Lung (tissue), 11 donors: ENCODE measurements at regions not wholly inside any gene's neighbourhood (a gene's known extent, or its start where the extent isn't known, plus 50 kb on each side); places are given as distances from the start of the nearest gene placed in this dataset.

Source experiments
- ATAC-seq: fragments of 200-7000 bp; cut with Tn5 transposase; one replicate; pipeline ENCODE4 v1.9.1; 2020; ENCODE audit warnings: moderate number of reproducible peaks; ENCODE audit not compliant: insufficient read depth, low FRiP score
- DNase-seq, 3 donors: peaks; one replicate each; pipeline ENCODE4 v3.0.0-alpha.2; 2013 to 2017
- H3K27ac ChIP-seq, 2 donors: one replicate each; pipeline ENCODE4 v1.5.1; 2013; ENCODE audit warnings: mild to moderate bottlenecking in 2 of 2, moderate library complexity in 2 of 2, control low read depth in 1 of 2, inconsistent platforms in 1 of 2, low read depth in 1 of 2, low read length in 1 of 2
- H3K27me3 ChIP-seq, 3 donors: one replicate each; pipeline ENCODE4 v1.5.1; 2013; ENCODE audit warnings: low read length in 2 of 3; ENCODE audit not compliant: control insufficient read depth in 3 of 3, insufficient read depth in 3 of 3
- H3K36me3 ChIP-seq, 4 donors: one replicate each; pipeline ENCODE4 v1.5.1; 2013; ENCODE audit warnings: low read length in 4 of 4, mild to moderate bottlenecking in 1 of 4, moderate library complexity in 1 of 4; ENCODE audit not compliant: control insufficient read depth in 4 of 4, insufficient read depth in 4 of 4
- H3K4me1 ChIP-seq, 5 donors: one replicate each; pipeline ENCODE4 v1.5.1; 2013; ENCODE audit warnings: low read length in 5 of 5, mild to moderate bottlenecking in 2 of 5, moderate library complexity in 1 of 5; ENCODE audit not compliant: control insufficient read depth in 5 of 5, insufficient read depth in 5 of 5
- H3K4me3 ChIP-seq: one replicate; pipeline ENCODE4 v1.5.1; 2013; ENCODE audit warnings: mild to moderate bottlenecking, control low read depth, moderate library complexity
- H3K9ac ChIP-seq, 2 donors: one replicate each; pipeline ENCODE4 v1.5.1; 2013; ENCODE audit warnings: low read length in 2 of 2, control low read depth in 1 of 2; ENCODE audit not compliant: insufficient read depth in 1 of 2
- H3K9me3 ChIP-seq, 4 donors: one replicate each; pipeline ENCODE4 v1.5.1; 2013; ENCODE audit warnings: low read length in 3 of 4, mild to moderate bottlenecking in 1 of 4, moderate library complexity in 1 of 4; ENCODE audit not compliant: control insufficient read depth in 4 of 4, insufficient read depth in 3 of 4
- WGBS, 2 donors: extraction: QIAGEN DNeasy Blood & Tissue Kit; methylation state at CpG; one replicate each; pipeline ENCODE4 v1.1.7; 2013; 5-methylcytosine and 5-hydroxymethylcytosine counted together
- TF ChIP-seq, protein P1 (sequence below): IDR thresholded peaks from 2 replicates; pipeline ENCODE4 v1.5.1; 2012; ENCODE audit warnings: mild to moderate bottlenecking; ENCODE audit errors: control extremely low read depth, extremely low read depth
- donor health status: control.
- donor health status: control.
- donor health status: Bipolar disorder and iron deficiency.
- donor health status: healthy.
- donor health status: DM: yes; HTN: yes; CAD: no.

DNA sequence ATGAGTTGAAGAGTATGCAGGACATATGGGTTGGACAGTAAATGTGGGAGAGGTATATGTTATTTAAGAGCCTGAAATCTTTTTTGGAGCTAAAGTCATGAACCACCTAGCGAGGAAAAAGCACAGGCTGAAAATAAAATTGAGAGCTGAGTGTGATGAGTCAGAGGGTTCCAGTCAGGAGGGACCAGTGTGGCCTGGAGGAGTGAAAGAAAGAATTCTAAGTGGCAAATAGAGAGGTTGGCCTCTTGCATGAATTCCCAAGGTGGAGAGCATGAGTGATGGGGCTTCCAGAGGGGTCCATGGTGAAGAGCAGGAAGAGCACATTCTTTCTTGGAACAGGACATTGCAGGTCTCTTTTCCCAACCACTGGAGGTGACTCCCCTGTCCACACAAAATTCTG lies 282.6 kb downstream of the TDRD15 start:
- TF ChIP-seq, protein P1, sequence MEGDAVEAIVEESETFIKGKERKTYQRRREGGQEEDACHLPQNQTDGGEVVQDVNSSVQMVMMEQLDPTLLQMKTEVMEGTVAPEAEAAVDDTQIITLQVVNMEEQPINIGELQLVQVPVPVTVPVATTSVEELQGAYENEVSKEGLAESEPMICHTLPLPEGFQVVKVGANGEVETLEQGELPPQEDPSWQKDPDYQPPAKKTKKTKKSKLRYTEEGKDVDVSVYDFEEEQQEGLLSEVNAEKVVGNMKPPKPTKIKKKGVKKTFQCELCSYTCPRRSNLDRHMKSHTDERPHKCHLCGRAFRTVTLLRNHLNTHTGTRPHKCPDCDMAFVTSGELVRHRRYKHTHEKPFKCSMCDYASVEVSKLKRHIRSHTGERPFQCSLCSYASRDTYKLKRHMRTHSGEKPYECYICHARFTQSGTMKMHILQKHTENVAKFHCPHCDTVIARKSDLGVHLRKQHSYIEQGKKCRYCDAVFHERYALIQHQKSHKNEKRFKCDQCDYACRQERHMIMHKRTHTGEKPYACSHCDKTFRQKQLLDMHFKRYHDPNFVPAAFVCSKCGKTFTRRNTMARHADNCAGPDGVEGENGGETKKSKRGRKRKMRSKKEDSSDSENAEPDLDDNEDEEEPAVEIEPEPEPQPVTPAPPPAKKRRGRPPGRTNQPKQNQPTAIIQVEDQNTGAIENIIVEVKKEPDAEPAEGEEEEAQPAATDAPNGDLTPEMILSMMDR = no peak
- Histone ChIP-seq H3K4me1 (no peaks in the 10 kb centered on the region), H3K9me3 (no peaks in the 10 kb centered on the region), H3K27ac (no peak overlapping the region), H3K9ac (no peak overlapping the region), H3K4me3 (no peak overlapping the region), H3K27me3 (no peaks in the 10 kb centered on the region), H3K36me3 (no peaks in the 10 kb centered on the region)
- 86 to 93% methylated on average over 1 of the region's 1 CpG for WGBS, 2 donors
- ATAC-seq = no peak
- DNase-seq = no peak

DNA sequence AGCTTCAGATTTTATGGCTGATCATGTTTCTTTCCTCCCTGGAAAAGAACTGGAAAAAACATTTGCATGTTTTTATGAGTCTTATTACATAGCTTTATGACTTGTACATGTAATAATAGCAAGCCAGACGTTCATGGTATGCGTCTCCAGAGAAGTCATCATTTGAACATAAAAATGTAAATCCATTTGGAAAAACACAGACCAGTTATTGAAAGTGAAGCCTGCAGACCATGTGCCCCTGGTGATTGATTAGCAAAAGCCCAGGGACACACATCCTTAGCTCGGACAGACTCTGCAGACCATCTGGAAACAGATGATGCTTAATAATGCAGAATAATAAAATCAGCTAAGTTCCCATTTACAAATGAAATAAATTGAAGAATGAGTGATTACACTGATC lies 283.1 kb downstream of the TDRD15 start:
- Histone ChIP-seq H3K27me3 (no peaks in the 10 kb centered on the region), H3K4me3 (no peak overlapping the region), H3K4me1 (no peaks in the 10 kb centered on the region), H3K36me3 (no peaks in the 10 kb centered on the region), H3K9ac (no peak overlapping the region), H3K27ac (no peak overlapping the region), H3K9me3 (no peaks in the 10 kb centered on the region)
- WGBS, 2 donors = 72 to 76% methylated on average over 3 of the region's 3 CpGs
- DNase-seq (no peak), ATAC-seq (no peak)
- TF ChIP-seq, protein P1 = no peak

DNA sequence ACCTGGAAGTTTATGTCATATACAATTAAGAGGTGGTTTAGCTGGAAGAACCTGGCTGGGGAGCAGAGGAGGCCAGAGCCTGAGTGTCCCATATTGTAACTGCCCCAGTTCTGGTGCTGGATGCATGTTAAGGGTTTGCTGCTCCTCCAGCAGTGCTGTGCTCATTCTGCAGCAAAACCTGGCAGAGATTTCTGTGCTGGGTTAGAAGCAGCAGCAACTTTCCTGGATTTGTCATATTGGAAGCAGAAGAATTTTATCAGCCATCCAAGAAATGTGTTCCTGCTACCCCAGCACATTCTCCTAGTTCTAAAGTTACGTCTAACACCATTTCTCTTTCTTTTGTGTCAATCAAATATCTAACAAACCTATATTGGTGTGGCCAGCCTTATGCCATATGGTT lies 284.1 kb downstream of the TDRD15 start:
- ATAC-seq (no peak), DNase-seq (no peak)
- TF ChIP-seq, protein P1 = no peak
- H3K4me3 ChIP-seq = no peak overlapping the region
- no peaks in the 10 kb centered on the region for H3K36me3 ChIP-seq
- H3K27ac ChIP-seq = no peak overlapping the region
- H3K9me3 ChIP-seq = no peaks in the 10 kb centered on the region
- H3K27me3 ChIP-seq = no peaks in the 10 kb centered on the region
- H3K4me1 ChIP-seq = no peaks in the 10 kb centered on the region
- no peak overlapping the region for H3K9ac ChIP-seq
- WGBS, 2 donors = 66 to 83% methylated on average over 1 of the region's 1 CpG

DNA sequence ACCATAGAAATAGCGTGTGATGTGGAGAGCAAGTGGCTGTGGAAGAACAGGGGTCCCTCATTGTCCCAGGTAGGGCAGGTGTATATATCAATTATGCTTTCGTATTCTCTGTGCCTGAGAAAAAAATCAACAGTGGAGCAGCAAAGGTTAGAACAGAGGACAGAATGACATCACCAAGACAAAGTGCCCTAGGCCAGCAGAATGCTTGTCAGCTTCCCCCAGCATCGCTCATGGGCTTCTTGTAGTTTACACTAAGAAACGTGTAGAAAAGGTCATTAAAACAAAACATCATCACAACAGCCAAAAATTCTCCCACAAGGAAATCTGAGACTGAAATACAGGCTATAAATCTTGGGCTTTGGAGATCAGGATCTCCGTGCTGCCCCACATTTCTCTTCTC lies 288.0 kb downstream of the TDRD15 start:
- H3K9me3 ChIP-seq = no peaks in the 10 kb centered on the region
- H3K4me1 ChIP-seq = no peaks in the 10 kb centered on the region
- WGBS, 2 donors = 69 to 71% methylated on average over 5 of the region's 5 CpGs
- no peaks in the 10 kb centered on the region for H3K27me3 ChIP-seq
- H3K27ac ChIP-seq = no peak overlapping the region
- no peak overlapping the region for H3K4me3 ChIP-seq
- no peaks in the 10 kb centered on the region for H3K36me3 ChIP-seq
- TF ChIP-seq, protein P1 = no peak
- no peak for ATAC-seq
- no peak overlapping the region for H3K9ac ChIP-seq
- no peak for DNase-seq
